ENCODE measurements at regions not wholly inside any gene's neighbourhood (a gene's known extent, or its start where the extent isn't known, plus 50 kb on each side); places are given as distances from the start of the nearest gene placed in this dataset.

GRCh38 chr3:187931770-187932278 lies 186.6 kb upstream of the BCL6 start:
- TF ChIP-seq CTCF (IDR thresholded peaks at IDR 0.05 in 2 of 3, conservative IDR thresholded peaks at IDR 0.05 in 1 of 3; ENCODE audit: borderline replicate concordance in 1 of 3, insufficient read depth in 1 of 3, low read depth in 2 of 3, low read length in 2 of 3): no peak
- TF ChIP-seq SRF (IDR thresholded peaks at IDR 0.05; ENCODE audit: low read depth): no peak
- TF ChIP-seq POLR2AphosphoS5 (IDR thresholded peaks at IDR 0.05; ENCODE audit: low read depth, low read length): no peak
- no peak for TF ChIP-seq EZH2phosphoT487 (IDR thresholded peaks at IDR 0.05; ENCODE audit: borderline replicate concordance)
- no peak for TF ChIP-seq POLR2A (IDR thresholded peaks at IDR 0.05; ENCODE audit: borderline replicate concordance, extremely low read depth, insufficient read depth, insufficient read length)
- no peak for TF ChIP-seq RAD21 (IDR thresholded peaks at IDR 0.05; ENCODE audit: low read depth)
- no peak for TF ChIP-seq EZH2 (IDR thresholded peaks at IDR 0.05)
- TF ChIP-seq REST (IDR thresholded peaks at IDR 0.05; ENCODE audit: low read depth): no peak

All from HCT116 (cell line).